ENCODE measurements at regions not wholly inside any gene's neighbourhood (a gene's known extent, or its start where the extent isn't known, plus 50 kb on each side); places are given as distances from the start of the nearest gene placed in this dataset.

- ChIA-PET CTCF (no interaction called here), POLR2A (no interaction called here)
- no peaks in the 10 kb centered on the region for H3K4me1 ChIP-seq (ENCODE audit: control insufficient read depth, insufficient read depth, low read length)
- H3K36me3 ChIP-seq (ENCODE audit: control insufficient read depth, insufficient read depth, low read length) = no peaks in the 10 kb centered on the region
- H3K9me3 ChIP-seq (ENCODE audit: control insufficient read depth, insufficient read depth, low read depth, low read length) = no peaks in the 10 kb centered on the region
- no peaks in the 10 kb centered on the region for H3K27me3 ChIP-seq (ENCODE audit: control insufficient read depth, insufficient read depth, low read length)
- intact Hi-C loops (cut with micrococcal nuclease; ENCODE audit: unreplicated experiment) = loop anchor here (10.0 kb wide), 1 partner anchor 192 kb away; no protein-coding TSS in a partner anchor
- in situ Hi-C loops (cut with HindIII; ENCODE audit: low pct_unique_long_range_greater_than_20kb, low sequenced_read_pairs) = no loop called here
- no peak for DNase-seq (ENCODE audit: low read depth, low spot score)
- no peak for ATAC-seq
- TF ChIP-seq REST (IDR thresholded peaks at IDR 0.05; ENCODE audit: insufficient read depth in 1 of 2, low read depth in 2 of 2, low read length in 1 of 2) = no peak
- TF ChIP-seq TCF7L2 (IDR thresholded peaks at IDR 0.05; ENCODE audit: low read depth, low read length) = no peak
- no peak for TF ChIP-seq SIN3A (IDR thresholded peaks at IDR 0.05; ENCODE audit: borderline replicate concordance, insufficient read depth, low read depth, low read length)
- no peak for TF ChIP-seq POLR2AphosphoS5 (IDR thresholded peaks at IDR 0.05; ENCODE audit: low read depth, low read length)
- no peak for TF ChIP-seq CTCF (IDR thresholded peaks at IDR 0.05)
- no peak overlapping the region for H3K27ac ChIP-seq (ENCODE audit: low read length)
- no peak overlapping the region for H3K4me3 ChIP-seq (ENCODE audit: low read depth in 2 of 2, low read length in 2 of 2)
- BruUV-seq (replicated peaks) = no TSS peak
These were observed 117.1 kb upstream of the DTNA start for GRCh38 chr18:34592961-34593382.

- TF ChIP-seq CTCF (IDR thresholded peaks at IDR 0.05) = no peak
- no peak for TF ChIP-seq REST (IDR thresholded peaks at IDR 0.05; ENCODE audit: insufficient read depth in 1 of 2, low read depth in 2 of 2, low read length in 1 of 2)
- Histone ChIP-seq H3K4me3 (ENCODE audit: low read depth in 2 of 2, low read length in 2 of 2) (no peak overlapping the region), H3K36me3 (ENCODE audit: control insufficient read depth, insufficient read depth, low read length) (no peaks in the 10 kb centered on the region), H3K27me3 (ENCODE audit: control insufficient read depth, insufficient read depth, low read length) (no peaks in the 10 kb centered on the region), H3K9me3 (ENCODE audit: control insufficient read depth, insufficient read depth, low read depth, low read length) (no peaks in the 10 kb centered on the region), H3K27ac (ENCODE audit: low read length) (no peak overlapping the region), H3K4me1 (ENCODE audit: control insufficient read depth, insufficient read depth, low read length) (no peaks in the 10 kb centered on the region)
- no TSS peak for BruUV-seq (replicated peaks)
- ATAC-seq (no peak), DNase-seq (ENCODE audit: low read depth, low spot score) (no peak)
- CTCF ChIA-PET = no interaction called here
- in situ Hi-C loops (cut with HindIII; ENCODE audit: low pct_unique_long_range_greater_than_20kb, low sequenced_read_pairs) = no loop called here
- POLR2A ChIA-PET = no interaction called here
- intact Hi-C loops (cut with micrococcal nuclease; ENCODE audit: unreplicated experiment) = loop anchor here (10.0 kb wide), 1 partner anchor 191 kb away; no protein-coding TSS in a partner anchor
These were observed 115.8 kb upstream of the DTNA start for GRCh38 chr18:34594266-34594665.

All from Panc1 (cell line).